K562 (cell line): ENCODE measurements at regions not wholly inside any gene's neighbourhood (a gene's known extent, or its start where the extent isn't known, plus 50 kb on each side); places are given as distances from the start of the nearest gene placed in this dataset.

Experiments
- ATAC-seq: fragments of 200-7000 bp; cut with Tn5 transposase; 3 replicates; pipeline ENCODE4 v1.9.1; 2020; ENCODE audit warnings: moderate library complexity
- BruUV-seq: library from RNA; stranded (reverse); fragments of 400-500 nt; replicated peaks from 2 replicates; lab custom pipeline; 2021; lab: Mats Ljungman, UMichigan
- CTCF ChIA-PET: fragments of 300-600 bp; formaldehyde crosslinking; extraction: SDS; loops from one replicate; lab custom pipeline; 2021; ENCODE audit warnings: low intra/inter-chr PET ratio; lab: Yijun Ruan, JAX
- POLR2A ChIA-PET: fragments of 300-600, 350-650 bp; sonication (Branson Sonifier 250); formaldehyde crosslinking; extraction: SDS; loops from one replicate; lab custom pipeline; 2021; ENCODE audit warnings: antibody characterized with exemption, inconsistent platforms; lab: Yijun Ruan, JAX
- DNase-seq, 4 experiments: peaks; one replicate each; pipeline versions ENCODE4 v3.0.0 to v3.0.0-alpha.2; 2011 to 2018; ENCODE audit warnings: low spot score in 3 of 4, mixed read lengths in 3 of 4; ENCODE audit errors: extremely low read depth in 1 of 4
- FAIRE-seq: peaks from 2 replicates; lab custom pipeline; 2011; peaks lifted over from hg19 to GRCh38; lab: Jason Lieb, UNC
- H2AFZ ChIP-seq: 2 replicates; pipeline ENCODE4 v1.6.0; 2011; ENCODE audit warnings: low read depth, low read length, control low read depth, inconsistent platforms
- H3K27ac ChIP-seq: fragments of 200-600 bp; 3 replicates; pipeline ENCODE4 v1.8.0; 2011; ENCODE audit warnings: low read depth, mild to moderate bottlenecking, control low read depth, inconsistent platforms, low read length, moderate library complexity, mixed read lengths; ENCODE audit errors: extremely low read depth
- H3K27me3 ChIP-seq, 2 experiments: fragments of 300-600 bp in 1 of 2; 2 replicates in 1 of 2; 3 replicates in 1 of 2; pipeline versions ENCODE4 v1.6.0 to v1.8.0; 2011; ENCODE audit warnings: inconsistent platforms in 2 of 2, low read length in 2 of 2, mild to moderate bottlenecking in 1 of 2, mixed read lengths in 1 of 2, moderate library complexity in 1 of 2; ENCODE audit not compliant: control insufficient read depth in 2 of 2, insufficient read depth in 2 of 2
- H3K36me3 ChIP-seq: fragments of 300-600 bp; 3 replicates; pipeline ENCODE4 v1.8.0; 2011; ENCODE audit warnings: mild to moderate bottlenecking, low read length, inconsistent platforms; ENCODE audit not compliant: control insufficient read depth, insufficient read depth
- H3K4me1 ChIP-seq, 2 experiments: fragments of 200-600 bp in 1 of 2; replicated peaks in 1 of 2; 2 replicates in 1 of 2; 3 replicates in 1 of 2; pipeline versions ENCODE4 v1.5.1 to v1.8.0; 2011; ENCODE audit warnings: inconsistent platforms in 2 of 2, low read length in 2 of 2, mild to moderate bottlenecking in 1 of 2, mixed read lengths in 1 of 2, moderate library complexity in 1 of 2; ENCODE audit not compliant: control insufficient read depth in 2 of 2, insufficient read depth in 2 of 2
- H3K4me2 ChIP-seq: 2 replicates; pipeline ENCODE4 v1.6.1; 2011; ENCODE audit warnings: low read length, control low read depth, inconsistent platforms, mixed read lengths; ENCODE audit not compliant: insufficient read depth
- H3K4me3 ChIP-seq: fragments of 200-600 bp; sonication (generic), shearing (Covaris generic); 2 replicates; pipeline ENCODE4 v1.5.1; 2016; ENCODE audit warnings: control low read depth, inconsistent platforms
- H3K79me2 ChIP-seq: fragments of 200-600 bp; 3 replicates; pipeline ENCODE4 v1.8.0; 2011; ENCODE audit warnings: low read length, inconsistent platforms; ENCODE audit not compliant: control insufficient read depth, insufficient read depth
- H3K9ac ChIP-seq, 2 experiments: 2 replicates each; pipeline versions ENCODE4 v1.6.0 to v1.6.1; 2011; ENCODE audit warnings: low read depth in 2 of 2, low read length in 2 of 2, control low read depth in 1 of 2, inconsistent platforms in 1 of 2, mild to moderate bottlenecking in 1 of 2, mixed read lengths in 1 of 2; ENCODE audit not compliant: insufficient read depth in 1 of 2
- H3K9me1 ChIP-seq: one replicate; pipeline ENCODE4 v1.6.0; 2011; ENCODE audit warnings: inconsistent platforms, mild to moderate bottlenecking, low read length, moderate library complexity; ENCODE audit not compliant: control insufficient read depth, insufficient read depth
- H3K9me3 ChIP-seq: replicated peaks from 2 replicates; pipeline ENCODE4 v1.5.1; 2011; ENCODE audit warnings: low read depth, low read length, inconsistent platforms; ENCODE audit not compliant: control insufficient read depth, insufficient read depth
- H4K20me1 ChIP-seq: replicated peaks from 2 replicates; pipeline ENCODE4 v1.6.1; 2011; ENCODE audit warnings: low read length, inconsistent platforms, mixed read lengths; ENCODE audit not compliant: control insufficient read depth, insufficient read depth
- C11orf30 ChIP-seq: fragments of 450-650 bp; IDR thresholded peaks from 2 replicates; pipeline ENCODE4 v1.6.1; 2016; ENCODE audit warnings: low read depth, mild to moderate bottlenecking
- MAFG ChIP-seq: fragments of 450-650 bp; conservative IDR thresholded peaks from 2 replicates; pipeline ENCODE4 v1.6.1; 2016; ENCODE audit warnings: missing genetic modification characterization, missing compliant biosample characterization
- NR2C1 ChIP-seq, 2 experiments: fragments of 450-650 bp; IDR thresholded peaks; 2 replicates each; pipeline ENCODE4 v1.6.1; 2017; ENCODE audit warnings: mild to moderate bottlenecking in 2 of 2, antibody characterized with exemption in 1 of 2, inconsistent platforms in 1 of 2, missing compliant biosample characterization in 1 of 2, missing genetic modification characterization in 1 of 2
- SRF ChIP-seq, 2 experiments: fragments of 250-450, 450-650 bp in 1 of 2; sonication (Bioruptor Pico) in 1 of 2; sonication (generic) in 1 of 2; formaldehyde crosslinking; IDR thresholded peaks; 2 replicates each; pipeline versions ENCODE4 v1.5.0 to v1.5.1; 2020 to 2022; ENCODE audit warnings: mild to moderate bottlenecking in 1 of 2, missing genetic modification reagents in 1 of 2
- ZBED1 ChIP-seq: IDR thresholded peaks from 2 replicates; pipeline ENCODE4 v1.6.1; 2014
- ZNF316 ChIP-seq: fragments of 450-650 bp; IDR thresholded peaks from 2 replicates; pipeline ENCODE4 v1.6.1; 2016
- WGBS: fragments of 100-300 bp; shearing (Covaris generic); methylation state at CpG from one replicate; pipeline ENCODE4 v1.1.6; 2016; ENCODE audit warnings: low coverage, mixed read lengths; ENCODE audit not compliant: insufficient coverage; ENCODE audit errors: missing lambda C conversion rate; 5-methylcytosine and 5-hydroxymethylcytosine counted together
- in situ Hi-C: fragments of 300-500 bp; cut with MboI; formaldehyde crosslinking; loops from 4 replicates; pipeline ENCODE4 v1.15.0; 2018; ENCODE audit warnings: inconsistent platforms, mixed read lengths
- intact Hi-C: fragments of 100-400 bp; cut with micrococcal nuclease; formaldehyde crosslinking; loops from 2 replicates; pipeline ENCODE4 v1.14.2; 2022
- TF ChIP-seq, protein P1 (sequence below): fragments of 450-650 bp; IDR thresholded peaks from 2 replicates; pipeline ENCODE4 v1.6.1; 2016

GRCh38 chr2:204329532-204329931 is 215.7 kb upstream of the PARD3B start:
- no peaks in the 10 kb centered on the region for H3K36me3 ChIP-seq
- in situ Hi-C loops (loop anchor here (10.0 kb wide), 1 partner anchor 365 kb away; no protein-coding TSS in a partner anchor), intact Hi-C loops (loop anchor here (10.0 kb wide), 4 partner anchors 105 to 1345 kb away; no protein-coding TSS in a partner anchor)
- no peaks in the 10 kb centered on the region for H3K27me3 ChIP-seq
- DNase-seq (no peak), FAIRE-seq (no peak), ATAC-seq (no peak)
- H3K4me2 ChIP-seq, result no peak overlapping the region
- H4K20me1 ChIP-seq, result no peaks in the 10 kb centered on the region
- H3K9me3 ChIP-seq, result no peaks in the 10 kb centered on the region
- no peaks in the 10 kb centered on the region for H3K79me2 ChIP-seq
- CTCF ChIA-PET, result no interaction called here
- H3K4me3 ChIP-seq, result no peak overlapping the region
- no TSS peak for BruUV-seq
- POLR2A ChIA-PET, result no interaction called here
- no peaks in the 10 kb centered on the region for H3K4me1 ChIP-seq
- WGBS, result 35% methylated on average over 4 of the region's 4 CpGs
- H3K9ac ChIP-seq, result no peak overlapping the region
- H3K9me1 ChIP-seq, result no peaks in the 10 kb centered on the region
- H2AFZ ChIP-seq, result no peak overlapping the region
- TF ChIP-seq NR2C1 (IDR thresholded peaks at IDR 0.05), result no peak
- TF ChIP-seq NR2C1 (tag; IDR thresholded peaks at IDR 0.05), result no peak
- TF ChIP-seq SRF (CRISPR knock-in tag; IDR thresholded peaks at IDR 0.05), result no peak
- peak; percentile 20; the same call in 1 of the 2 replicates for TF ChIP-seq C11orf30
- TF ChIP-seq ZBED1, result no peak
- TF ChIP-seq, protein P1, sequence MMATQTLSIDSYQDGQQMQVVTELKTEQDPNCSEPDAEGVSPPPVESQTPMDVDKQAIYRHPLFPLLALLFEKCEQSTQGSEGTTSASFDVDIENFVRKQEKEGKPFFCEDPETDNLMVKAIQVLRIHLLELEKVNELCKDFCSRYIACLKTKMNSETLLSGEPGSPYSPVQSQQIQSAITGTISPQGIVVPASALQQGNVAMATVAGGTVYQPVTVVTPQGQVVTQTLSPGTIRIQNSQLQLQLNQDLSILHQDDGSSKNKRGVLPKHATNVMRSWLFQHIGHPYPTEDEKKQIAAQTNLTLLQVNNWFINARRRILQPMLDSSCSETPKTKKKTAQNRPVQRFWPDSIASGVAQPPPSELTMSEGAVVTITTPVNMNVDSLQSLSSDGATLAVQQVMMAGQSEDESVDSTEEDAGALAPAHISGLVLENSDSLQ, result no peak
- peak; percentile 63 for TF ChIP-seq MAFG
- peak; percentile 64 for TF ChIP-seq ZNF316
- H3K27ac ChIP-seq, result no peak overlapping the region
